Stimulated activated CD4-positive, alpha-beta T cell treated with anti-CD3 and anti-CD28 coated beads, Interleukin-2, amount 100 ng/mL, for 24 hours (primary cell): ENCODE measurements at regions not wholly inside any gene's neighbourhood (a gene's known extent, or its start where the extent isn't known, plus 50 kb on each side); places are given as distances from the start of the nearest gene placed in this dataset.

Experiments used
- DNase-seq, 2 donors: peaks; one replicate each; pipeline ENCODE4 v3.0.0-alpha.2; 2020

- no peak for DNase-seq
These were observed 80.5 kb downstream of the CLDN34 start for GRCh38 chrX:10047631-10048030.

GRCh38 chrX:10048076-10048475 is 80.9 kb downstream of the CLDN34 start:
- DNase-seq = no peak

GRCh38 chrX:10048707-10049106 is 81.5 kb downstream of the CLDN34 start:
- no peak for DNase-seq

- DNase-seq = no peak
These were observed 82.1 kb downstream of the CLDN34 start for GRCh38 chrX:10049236-10049635.

GRCh38 chrX:10050481-10050880 is 83.3 kb downstream of the CLDN34 start:
- no peak for DNase-seq

- no peak for DNase-seq
These were observed 84.8 kb downstream of the CLDN34 start for GRCh38 chrX:10051866-10052480.

GRCh38 chrX:10052906-10053625 is 85.9 kb downstream of the CLDN34 start:
- no peak for DNase-seq

GRCh38 chrX:10054396-10054795 is 87.2 kb downstream of the CLDN34 start:
- no peak for DNase-seq

GRCh38 chrX:10055430-10055829 is 88.3 kb downstream of the CLDN34 start:
- no peak for DNase-seq

GRCh38 chrX:10062352-10062751 is 94.4 kb upstream of the CLCN4 start:
- no peak for DNase-seq

- DNase-seq = no peak
These were observed 93.8 kb upstream of the CLCN4 start for GRCh38 chrX:10062980-10063379.

- DNase-seq = no peak
These were observed 92.0 kb upstream of the CLCN4 start for GRCh38 chrX:10064736-10065135.

GRCh38 chrX:10070714-10071436 is 85.9 kb upstream of the CLCN4 start:
- DNase-seq = no peak

GRCh38 chrX:10071451-10072144 is 85.2 kb upstream of the CLCN4 start:
- DNase-seq = no peak

GRCh38 chrX:10072786-10073568 is 83.8 kb upstream of the CLCN4 start:
- no peak for DNase-seq

GRCh38 chrX:10073671-10074070 is 83.1 kb upstream of the CLCN4 start:
- DNase-seq = no peak

GRCh38 chrX:10074241-10074941 is 82.4 kb upstream of the CLCN4 start:
- no peak for DNase-seq

GRCh38 chrX:10076765-10077164 is 80.0 kb upstream of the CLCN4 start:
- DNase-seq = no peak

- DNase-seq = no peak
These were observed 79.2 kb upstream of the CLCN4 start for GRCh38 chrX:10077425-10078188.

GRCh38 chrX:10078266-10078665 is 78.5 kb upstream of the CLCN4 start:
- no peak for DNase-seq

- no peak for DNase-seq
These were observed 77.5 kb upstream of the CLCN4 start for GRCh38 chrX:10079231-10079630.
